ENCODE measurements at regions not wholly inside any gene's neighbourhood (a gene's known extent, or its start where the extent isn't known, plus 50 kb on each side); places are given as distances from the start of the nearest gene placed in this dataset.

- TF ChIP-seq CTCF (IDR thresholded peaks at IDR 0.05) = no peak
- TF ChIP-seq POLR2A (IDR thresholded peaks at IDR 0.05) = no peak
Observed at GRCh38 chr9:25517701-25518100, 160.5 kb downstream of the TUSC1 start.
